Activated CD8-positive, alpha-beta T cell treated with anti-CD3 and anti-CD28 coated beads, Interleukin-2, amount 10 ng/mL, durations not matched to agents 7 days and 5 days (primary cell): ENCODE measurements at regions not wholly inside any gene's neighbourhood (a gene's known extent, or its start where the extent isn't known, plus 50 kb on each side); places are given as distances from the start of the nearest gene placed in this dataset.

Experiments
- ATAC-seq: fragments of 150-1000 bp; cut with Tn5 transposase; one replicate; pipeline ENCODE4 v1.10.0; 2021; ENCODE audit warnings: moderate library complexity
- CTCF ChIA-PET: fragments of 350-600 bp; sonication (Branson Sonifier 250); formaldehyde crosslinking; loops from one replicate; lab custom pipeline; 2021; ENCODE audit warnings: antibody characterized with exemption; lab: Charles Lee
- POLR2A ChIA-PET: fragments of 350-600 bp; sonication (Branson Sonifier 250); formaldehyde crosslinking; loops from one replicate; lab custom pipeline; 2021; ENCODE audit warnings: antibody characterized with exemption; lab: Charles Lee
- DNase-seq: peaks from one replicate; pipeline ENCODE4 v3.0.0-alpha.2; 2020
- H3K27ac Mint-ChIP-seq: one replicate; pipeline ENCODE4 v1.8.0; 2021; ENCODE audit warnings: mild to moderate bottlenecking, mixed read lengths
- H3K27me3 Mint-ChIP-seq: one replicate; pipeline ENCODE4 v1.8.0; 2021; ENCODE audit warnings: low read depth, mixed read lengths
- H3K36me3 Mint-ChIP-seq: one replicate; pipeline ENCODE4 v1.8.0; 2021; ENCODE audit warnings: low read depth, mixed read lengths
- H3K4me1 Mint-ChIP-seq: one replicate; pipeline ENCODE4 v1.8.0; 2021; ENCODE audit warnings: low read depth, mixed read lengths
- H3K4me3 Mint-ChIP-seq: one replicate; pipeline ENCODE4 v1.8.0; 2021; ENCODE audit warnings: mild to moderate bottlenecking, mixed read lengths
- H3K9me3 Mint-ChIP-seq: one replicate; pipeline ENCODE4 v1.8.0; 2022; ENCODE audit warnings: mixed read lengths; ENCODE audit not compliant: insufficient read depth

GRCh38 chr13:64327505-64328194 lies 2902.5 kb downstream of the PCDH9 start:
- H3K4me3 Mint-ChIP-seq, result no peak overlapping the region
- H3K9me3 Mint-ChIP-seq, result peaks cover 9% of the 10 kb centered on the region
- CTCF ChIA-PET, result no interaction called here
- H3K27me3 Mint-ChIP-seq, result no peaks in the 10 kb centered on the region
- no peak overlapping the region for H3K27ac Mint-ChIP-seq
- DNase-seq (no peak), ATAC-seq (no peak)
- POLR2A ChIA-PET, result no interaction called here
- H3K36me3 Mint-ChIP-seq, result no peaks in the 10 kb centered on the region
- H3K4me1 Mint-ChIP-seq, result no peaks in the 10 kb centered on the region

- no peak for DNase-seq
- Mint-ChIP-seq H3K36me3 (no peaks in the 10 kb centered on the region), H3K4me1 (no peaks in the 10 kb centered on the region)
Observed at GRCh38 chr13:64314331-64314730, 2898.7 kb upstream of the PCDH20 start.

GRCh38 chr13:64311948-64312347 lies 2896.3 kb upstream of the PCDH20 start:
- ChIA-PET POLR2A (no interaction called here), CTCF (no interaction called here)
- H3K9me3 Mint-ChIP-seq, result peaks cover 16% of the 10 kb centered on the region
- DNase-seq (no peak), ATAC-seq (no peak)
- no peak overlapping the region for H3K4me3 Mint-ChIP-seq
- no peaks in the 10 kb centered on the region for H3K4me1 Mint-ChIP-seq
- H3K27ac Mint-ChIP-seq, result no peak overlapping the region
- no peaks in the 10 kb centered on the region for H3K27me3 Mint-ChIP-seq
- H3K36me3 Mint-ChIP-seq, result no peaks in the 10 kb centered on the region

More at GRCh38 chr13:64314331-64314730, 2898.7 kb upstream of the PCDH20 start:
- no peak for ATAC-seq
- ChIA-PET POLR2A (no interaction called here), CTCF (no interaction called here)
- Mint-ChIP-seq H3K4me3 (no peak overlapping the region), H3K27me3 (no peaks in the 10 kb centered on the region), H3K9me3 (peaks cover 21% of the 10 kb centered on the region), H3K27ac (no peak overlapping the region)

GRCh38 chr13:64311112-64311511 lies 2895.5 kb upstream of the PCDH20 start:
- Mint-ChIP-seq H3K36me3 (no peaks in the 10 kb centered on the region), H3K9me3 (peaks cover 10% of the 10 kb centered on the region), H3K27ac (no peak overlapping the region), H3K4me3 (no peak overlapping the region), H3K4me1 (no peaks in the 10 kb centered on the region), H3K27me3 (no peaks in the 10 kb centered on the region)
- ATAC-seq, result no peak
- CTCF ChIA-PET, result no interaction called here
- DNase-seq, result no peak
- POLR2A ChIA-PET, result no interaction called here

GRCh38 chr13:64305246-64305645 lies 2889.6 kb upstream of the PCDH20 start:
- Mint-ChIP-seq H3K9me3 (peaks cover 7% of the 10 kb centered on the region), H3K27ac (no peak overlapping the region), H3K4me1 (no peaks in the 10 kb centered on the region), H3K36me3 (no peaks in the 10 kb centered on the region), H3K4me3 (no peak overlapping the region), H3K27me3 (no peaks in the 10 kb centered on the region)
- CTCF ChIA-PET, result no interaction called here
- POLR2A ChIA-PET, result no interaction called here
- DNase-seq (no peak), ATAC-seq (no peak)

GRCh38 chr13:64300239-64300638 lies 2884.6 kb upstream of the PCDH20 start:
- DNase-seq, result no peak
- Mint-ChIP-seq H3K4me1 (no peaks in the 10 kb centered on the region), H3K36me3 (no peaks in the 10 kb centered on the region), H3K27me3 (no peaks in the 10 kb centered on the region), H3K9me3 (peaks cover 15% of the 10 kb centered on the region), H3K27ac (no peak overlapping the region), H3K4me3 (no peak overlapping the region)
- ChIA-PET CTCF (no interaction called here), POLR2A (no interaction called here)
- no peak for ATAC-seq

- peaks cover 24% of the 10 kb centered on the region for H3K9me3 Mint-ChIP-seq
- ATAC-seq (no peak), DNase-seq (no peak)
- H3K4me3 Mint-ChIP-seq, result no peak overlapping the region
- no peaks in the 10 kb centered on the region for H3K27me3 Mint-ChIP-seq
- H3K36me3 Mint-ChIP-seq, result no peaks in the 10 kb centered on the region
- POLR2A ChIA-PET, result no interaction called here
- H3K4me1 Mint-ChIP-seq, result no peaks in the 10 kb centered on the region
- no peak overlapping the region for H3K27ac Mint-ChIP-seq
- CTCF ChIA-PET, result no interaction called here
Observed at GRCh38 chr13:64293923-64294322, 2878.3 kb upstream of the PCDH20 start.

- ATAC-seq (no peak), DNase-seq (no peak)
- ChIA-PET CTCF (no interaction called here), POLR2A (no interaction called here)
- no peak overlapping the region for H3K4me3 Mint-ChIP-seq
- no peaks in the 10 kb centered on the region for H3K4me1 Mint-ChIP-seq
- H3K36me3 Mint-ChIP-seq, result no peaks in the 10 kb centered on the region
- no peak overlapping the region for H3K27ac Mint-ChIP-seq
- H3K27me3 Mint-ChIP-seq, result no peaks in the 10 kb centered on the region
- H3K9me3 Mint-ChIP-seq, result peaks cover 24% of the 10 kb centered on the region
Observed at GRCh38 chr13:64289702-64290101, 2874.1 kb upstream of the PCDH20 start.

- ATAC-seq, result no peak
- Mint-ChIP-seq H3K4me1 (no peaks in the 10 kb centered on the region), H3K9me3 (peaks cover 15% of the 10 kb centered on the region), H3K27ac (no peak overlapping the region), H3K27me3 (no peaks in the 10 kb centered on the region), H3K4me3 (no peak overlapping the region), H3K36me3 (no peaks in the 10 kb centered on the region)
- ChIA-PET CTCF (no interaction called here), POLR2A (no interaction called here)
- no peak for DNase-seq
Observed at GRCh38 chr13:64283926-64284325, 2868.3 kb upstream of the PCDH20 start.

- Mint-ChIP-seq H3K27ac (no peak overlapping the region), H3K4me1 (no peaks in the 10 kb centered on the region), H3K36me3 (no peaks in the 10 kb centered on the region), H3K9me3 (peaks cover 13% of the 10 kb centered on the region), H3K4me3 (no peak overlapping the region), H3K27me3 (no peaks in the 10 kb centered on the region)
- POLR2A ChIA-PET, result no interaction called here
- DNase-seq (no peak), ATAC-seq (no peak)
- CTCF ChIA-PET, result no interaction called here
Observed at GRCh38 chr13:64278493-64278892, 2862.8 kb upstream of the PCDH20 start.

- H3K4me3 Mint-ChIP-seq, result no peak overlapping the region
- no peak for DNase-seq
- CTCF ChIA-PET, result no interaction called here
- no peaks in the 10 kb centered on the region for H3K27me3 Mint-ChIP-seq
- no peak overlapping the region for H3K27ac Mint-ChIP-seq
- POLR2A ChIA-PET, result no interaction called here
- H3K36me3 Mint-ChIP-seq, result no peaks in the 10 kb centered on the region
- peaks cover 17% of the 10 kb centered on the region for H3K9me3 Mint-ChIP-seq
- H3K4me1 Mint-ChIP-seq, result no peaks in the 10 kb centered on the region
- ATAC-seq, result no peak
Observed at GRCh38 chr13:64277097-64277496, 2861.4 kb upstream of the PCDH20 start.

GRCh38 chr13:64276232-64276631 lies 2860.6 kb upstream of the PCDH20 start:
- ChIA-PET POLR2A (no interaction called here), CTCF (no interaction called here)
- ATAC-seq (no peak), DNase-seq (no peak)
- Mint-ChIP-seq H3K27ac (no peak overlapping the region), H3K9me3 (peaks cover 15% of the 10 kb centered on the region), H3K4me3 (no peak overlapping the region), H3K4me1 (no peaks in the 10 kb centered on the region), H3K27me3 (no peaks in the 10 kb centered on the region), H3K36me3 (no peaks in the 10 kb centered on the region)
